ENCODE measurements at regions not wholly inside any gene's neighbourhood (a gene's known extent, or its start where the extent isn't known, plus 50 kb on each side); places are given as distances from the start of the nearest gene placed in this dataset.

DNA sequence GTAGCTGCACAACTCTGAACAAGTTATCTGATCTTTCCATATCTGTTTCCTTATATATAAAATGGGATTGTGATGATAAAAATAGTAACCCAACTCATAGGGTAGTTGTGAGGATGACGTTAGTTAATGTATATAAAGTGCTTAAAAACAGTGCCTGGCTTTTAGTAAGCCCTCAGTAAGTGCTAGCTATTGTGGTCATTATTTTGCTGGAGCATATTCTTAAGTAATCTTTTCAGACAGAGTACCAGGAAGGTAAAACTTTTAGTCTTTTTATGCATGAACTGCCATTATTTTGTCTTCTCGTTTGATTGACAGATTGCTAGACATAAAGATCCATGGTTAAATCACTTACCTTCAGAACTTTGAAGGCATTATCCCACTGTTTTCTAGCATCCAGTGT is 62.5 kb upstream of the SIM2 start:
- DNase-seq, result no peak

GRCh38 chr21:36639769-36640168 is 59.1 kb upstream of the SIM2 start:
- no peak for DNase-seq

GRCh38 chr21:36640174-36640720 is 58.7 kb upstream of the SIM2 start:
- no peak for DNase-seq

DNA sequence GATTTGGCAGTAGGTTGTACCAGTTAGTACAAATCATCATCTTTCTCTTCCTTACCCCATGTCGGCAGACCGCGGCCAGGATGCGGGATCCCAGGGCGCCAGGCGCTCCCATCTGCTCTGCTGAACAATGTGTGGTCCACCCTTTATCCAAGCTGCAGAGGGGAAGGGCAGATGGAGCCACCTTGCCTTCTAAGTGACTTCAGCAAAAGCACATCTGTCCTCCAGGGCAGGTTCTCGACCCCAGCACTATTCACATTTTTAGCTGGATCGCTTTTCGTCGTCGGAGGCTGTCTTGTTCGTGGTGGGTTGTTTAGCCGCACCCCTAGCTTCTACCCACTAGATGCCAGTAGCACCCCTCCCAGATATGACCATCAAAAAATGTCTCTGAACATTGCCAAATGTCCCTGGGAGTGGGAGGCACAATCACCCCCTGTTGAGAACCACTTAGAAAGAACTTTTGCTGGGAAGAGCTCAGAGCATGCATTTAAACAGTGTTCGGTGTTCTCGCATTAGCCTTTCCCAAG is 58.1 kb upstream of the SIM2 start:
- DNase-seq, result no peak

DNA sequence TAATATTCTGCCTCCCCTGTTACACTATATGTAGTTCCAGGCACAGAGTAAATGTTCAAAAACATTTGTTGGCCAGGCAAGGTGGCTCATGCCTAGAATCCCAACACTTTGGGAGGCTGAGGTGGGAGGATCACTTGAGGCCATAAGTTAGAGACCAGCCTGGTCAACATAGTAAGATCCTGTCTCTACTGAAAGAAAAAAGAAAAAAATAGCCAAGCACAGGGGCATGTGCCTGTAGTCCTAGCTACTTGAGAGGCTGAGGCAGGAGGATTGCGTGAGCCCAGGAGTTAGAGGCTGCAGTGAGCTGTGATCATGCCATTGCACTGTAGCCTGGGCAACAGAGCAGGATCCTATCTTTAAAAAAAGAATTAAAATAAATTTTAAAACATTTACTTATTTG is 57.6 kb upstream of the SIM2 start:
- no peak for DNase-seq

GRCh38 chr21:36641886-36642285 is 57.0 kb upstream of the SIM2 start:
- DNase-seq, result no peak

GRCh38 chr21:36642777-36643176 is 56.1 kb upstream of the SIM2 start:
- DNase-seq, result no peak

- DNase-seq, result no peak
Measured at GRCh38 chr21:36643374-36644250, 55.3 kb upstream of the SIM2 start.

DNA sequence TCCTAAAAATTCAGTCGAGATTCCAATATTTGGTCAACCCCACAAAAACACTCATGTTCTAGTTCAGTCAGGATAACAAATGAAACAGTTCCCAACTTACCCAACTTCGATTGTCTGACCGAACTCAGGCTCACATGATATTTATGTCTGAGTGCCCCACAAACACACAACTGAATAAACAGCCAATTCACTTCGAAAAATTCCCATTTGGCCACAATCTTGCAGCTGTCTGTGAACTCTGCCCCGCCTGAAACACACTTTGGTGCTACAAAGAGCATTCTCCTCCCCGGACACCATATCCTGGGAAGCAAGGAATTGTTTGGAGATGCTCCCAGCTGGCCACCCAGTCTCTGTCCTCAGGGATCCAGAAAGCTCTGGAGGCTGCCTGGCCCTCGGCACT is 52.9 kb upstream of the SIM2 start:
- DNase-seq, result no peak

- DNase-seq, result no peak
Measured at GRCh38 chr21:36646645-36647044, 52.3 kb upstream of the SIM2 start.

GRCh38 chr21:36647279-36648093 is 51.4 kb upstream of the SIM2 start:
- DNase-seq, result no peak

Data from NCI-H1105 (cell line).